Fibroblast of lung (primary cell): ENCODE measurements at regions not wholly inside any gene's neighbourhood (a gene's known extent, or its start where the extent isn't known, plus 50 kb on each side); places are given as distances from the start of the nearest gene placed in this dataset.

Experiments used
- DNase-seq, 2 donors: peaks; one replicate each; pipeline versions ENCODE4 v3.0.0 to v3.0.0-alpha.2; 2010; ENCODE audit warnings: low read depth in 2 of 2
- H2AFZ ChIP-seq: 2 replicates; pipeline ENCODE4 v1.5.1; 2012; ENCODE audit warnings: low read length, control low read depth, inconsistent platforms
- H3K27ac ChIP-seq: 2 replicates; pipeline ENCODE4 v1.5.1; 2011; ENCODE audit warnings: low read length, control low read depth; ENCODE audit not compliant: insufficient read depth
- H3K27me3 ChIP-seq: 2 replicates; pipeline ENCODE4 v1.5.1; 2011; ENCODE audit warnings: mild to moderate bottlenecking, low read length; ENCODE audit not compliant: control insufficient read depth, insufficient read depth
- H3K36me3 ChIP-seq: 2 replicates; pipeline ENCODE4 v1.5.1; 2011; ENCODE audit warnings: low read length; ENCODE audit not compliant: control insufficient read depth, insufficient read depth
- H3K4me1 ChIP-seq: 2 replicates; pipeline ENCODE4 v1.5.1; 2011; ENCODE audit warnings: low read length; ENCODE audit not compliant: control insufficient read depth, insufficient read depth; ENCODE audit errors: extremely low read depth
- H3K4me2 ChIP-seq: 2 replicates; pipeline ENCODE4 v1.5.1; 2011; ENCODE audit warnings: low read length, control low read depth; ENCODE audit not compliant: insufficient read depth; ENCODE audit errors: extremely low read depth
- H3K4me3 ChIP-seq, 4 experiments: fragments of 200-600 bp in 1 of 4; sonication (generic) in 1 of 4; replicated peaks in 1 of 4; 2 replicates each; pipeline ENCODE4 v1.5.1; 2011 to 2016; ENCODE audit warnings: low read length in 4 of 4, low read depth in 3 of 4, mild to moderate bottlenecking in 3 of 4, control low read depth in 2 of 4, inconsistent platforms in 1 of 4, mixed read lengths in 1 of 4; ENCODE audit not compliant: insufficient read depth in 1 of 4; ENCODE audit errors: control extremely low read depth in 1 of 4
- H3K79me2 ChIP-seq: 2 replicates; pipeline ENCODE4 v1.5.1; 2012; ENCODE audit warnings: mild to moderate bottlenecking, low read length, inconsistent platforms; ENCODE audit not compliant: control insufficient read depth, insufficient read depth
- H3K9ac ChIP-seq: 2 replicates; pipeline ENCODE4 v1.5.1; 2011; ENCODE audit warnings: mild to moderate bottlenecking, low read length, control low read depth; ENCODE audit not compliant: insufficient read depth
- H3K9me3 ChIP-seq: 2 replicates; pipeline ENCODE4 v1.5.1; 2012; ENCODE audit warnings: low read depth, low read length; ENCODE audit not compliant: control insufficient read depth, insufficient read depth
- H4K20me1 ChIP-seq: 2 replicates; pipeline ENCODE4 v1.5.1; 2011; ENCODE audit warnings: low read length; ENCODE audit not compliant: control insufficient read depth, insufficient read depth; ENCODE audit errors: extremely low read depth
- CTCF ChIP-seq, 2 donors: IDR thresholded peaks in 1 of 2; conservative IDR thresholded peaks in 1 of 2; 1 replicate in 1 of 2; 2 replicates in 1 of 2; pipeline ENCODE4 v1.5.1; 2011 to 2012; ENCODE audit warnings: low read length in 2 of 2, control low read depth in 1 of 2, inconsistent platforms in 1 of 2, low read depth in 1 of 2, mild to moderate bottlenecking in 1 of 2
- EZH2 ChIP-seq: IDR thresholded peaks from 2 replicates; pipeline ENCODE4 v1.5.1; 2012; ENCODE audit warnings: low read length, control low read depth, mild to moderate bottlenecking; ENCODE audit errors: missing control alignments

GRCh38 chr2:183709829-183710228 lies 585.6 kb downstream of the NUP35 start:
- no peak for DNase-seq
- Histone ChIP-seq H3K79me2 (no peaks in the 10 kb centered on the region), H3K9me3 (no peaks in the 10 kb centered on the region), H4K20me1 (no peaks in the 10 kb centered on the region), H3K27me3 (no peaks in the 10 kb centered on the region), H3K4me2 (no peak overlapping the region), H2AFZ (no peak overlapping the region), H3K9ac (no peak overlapping the region), H3K27ac (no peak overlapping the region), H3K36me3 (no peaks in the 10 kb centered on the region), H3K4me3 (no peak overlapping the region), H3K4me1 (no peaks in the 10 kb centered on the region)
- no peak for TF ChIP-seq EZH2
- no peak for TF ChIP-seq CTCF (conservative IDR thresholded peaks at IDR 0.05 in 1 of 2, IDR thresholded peaks at IDR 0.05 in 1 of 2; ENCODE audit: low read depth in 1 of 2, low read length in 2 of 2)

GRCh38 chr2:183718246-183718645 lies 594.0 kb downstream of the NUP35 start:
- Histone ChIP-seq H3K27me3 (no peaks in the 10 kb centered on the region), H3K4me3 (no peak overlapping the region), H2AFZ (no peak overlapping the region), H3K9ac (no peak overlapping the region), H3K36me3 (no peaks in the 10 kb centered on the region), H3K4me2 (no peak overlapping the region), H3K27ac (no peak overlapping the region), H3K79me2 (no peaks in the 10 kb centered on the region), H3K4me1 (no peaks in the 10 kb centered on the region), H3K9me3 (no peaks in the 10 kb centered on the region), H4K20me1 (no peaks in the 10 kb centered on the region)
- DNase-seq = no peak
- TF ChIP-seq CTCF (conservative IDR thresholded peaks at IDR 0.05 in 1 of 2, IDR thresholded peaks at IDR 0.05 in 1 of 2; ENCODE audit: low read depth in 1 of 2, low read length in 2 of 2) = no peak
- no peak for TF ChIP-seq EZH2

GRCh38 chr2:183723278-183723677 lies 599.0 kb downstream of the NUP35 start:
- no peaks in the 10 kb centered on the region for H3K79me2 ChIP-seq
- no peaks in the 10 kb centered on the region for H4K20me1 ChIP-seq
- H3K9me3 ChIP-seq = no peaks in the 10 kb centered on the region
- H3K4me1 ChIP-seq = no peaks in the 10 kb centered on the region
- no peak overlapping the region for H3K4me3 ChIP-seq
- H3K36me3 ChIP-seq = no peaks in the 10 kb centered on the region
- no peaks in the 10 kb centered on the region for H3K27me3 ChIP-seq
- H3K27ac ChIP-seq = no peak overlapping the region
- no peak overlapping the region for H2AFZ ChIP-seq
- no peak overlapping the region for H3K4me2 ChIP-seq
- DNase-seq = no peak
- no peak overlapping the region for H3K9ac ChIP-seq
- TF ChIP-seq CTCF (conservative IDR thresholded peaks at IDR 0.05 in 1 of 2, IDR thresholded peaks at IDR 0.05 in 1 of 2; ENCODE audit: low read depth in 1 of 2, low read length in 2 of 2) (no peak), EZH2 (no peak)
